CD8-positive, alpha-beta memory T cell (primary cell): ENCODE measurements at regions not wholly inside any gene's neighbourhood (a gene's known extent, or its start where the extent isn't known, plus 50 kb on each side); places are given as distances from the start of the nearest gene placed in this dataset.
"Not testable (repeated sequence)": the region's sequence is repeated elsewhere in the genome, so short reads cannot be mapped to it uniquely, and the experiment has no call there.

Experiments used
- CTCF ChIA-PET: fragments of 350-600 bp; sonication (Branson Sonifier 250); formaldehyde crosslinking; loops from one replicate; lab custom pipeline; 2021; ENCODE audit warnings: antibody characterized with exemption; lab: Charles Lee
- POLR2A ChIA-PET: fragments of 350-600 bp; sonication (Branson Sonifier 250); formaldehyde crosslinking; loops from one replicate; lab custom pipeline; 2021; ENCODE audit warnings: antibody characterized with exemption; lab: Charles Lee
- DNase-seq, 5 donors: peaks; one replicate each; pipeline versions ENCODE4 v3.0.0 to v3.0.0-alpha.2; 2020 to 2022; ENCODE audit warnings: mixed read lengths in 1 of 5
- H3K27ac ChIP-seq: one replicate; pipeline ENCODE4 v1.7.0; 2013; ENCODE audit warnings: low read depth, mild to moderate bottlenecking, low read length, moderate library complexity
- H3K27me3 ChIP-seq: 2 replicates; pipeline ENCODE4 v1.7.0; 2013; ENCODE audit warnings: low read length, mild to moderate bottlenecking; ENCODE audit not compliant: insufficient read depth, poor library complexity, severe bottlenecking
- H3K36me3 ChIP-seq: 2 replicates; pipeline ENCODE4 v1.7.0; 2013; ENCODE audit warnings: mild to moderate bottlenecking, low read length, moderate library complexity; ENCODE audit not compliant: insufficient read depth
- H3K4me1 ChIP-seq: 2 replicates; pipeline ENCODE4 v1.7.0; 2013; ENCODE audit warnings: mild to moderate bottlenecking, low read length, moderate library complexity; ENCODE audit not compliant: insufficient read depth
- H3K4me3 ChIP-seq: 2 replicates; pipeline ENCODE4 v1.7.0; 2013; ENCODE audit warnings: mild to moderate bottlenecking, low read length
- H3K9me3 ChIP-seq: 2 replicates; pipeline ENCODE4 v1.7.0; 2013; ENCODE audit warnings: mild to moderate bottlenecking, low read length
- H3K27ac Mint-ChIP-seq, 8 donors: one replicate each; pipeline ENCODE4 v1.8.0; 2020 to 2021; ENCODE audit warnings: mixed read lengths in 8 of 8, mild to moderate bottlenecking in 6 of 8, inconsistent platforms in 3 of 8, moderate library complexity in 3 of 8
- H3K27me3 Mint-ChIP-seq, 2 donors: one replicate each; pipeline ENCODE4 v1.8.0; 2020 to 2021; ENCODE audit warnings: mixed read lengths in 2 of 2, mild to moderate bottlenecking in 1 of 2, moderate library complexity in 1 of 2
- H3K36me3 Mint-ChIP-seq, 3 donors: one replicate each; pipeline ENCODE4 v1.8.0; 2020 to 2021; ENCODE audit warnings: mixed read lengths in 3 of 3, inconsistent platforms in 1 of 3, mild to moderate bottlenecking in 1 of 3
- H3K4me1 Mint-ChIP-seq, 3 donors: one replicate each; pipeline ENCODE4 v1.8.0; 2020 to 2021; ENCODE audit warnings: mixed read lengths in 3 of 3, inconsistent platforms in 1 of 3, mild to moderate bottlenecking in 1 of 3
- H3K4me3 Mint-ChIP-seq, 7 donors: one replicate each; pipeline ENCODE4 v1.8.0; 2020 to 2021; ENCODE audit warnings: mixed read lengths in 7 of 7, mild to moderate bottlenecking in 6 of 7, moderate library complexity in 4 of 7, inconsistent platforms in 2 of 7
- H3K9me3 Mint-ChIP-seq, 5 donors: one replicate each; pipeline ENCODE4 v1.8.0; 2020 to 2022; ENCODE audit warnings: mixed read lengths in 5 of 5, mild to moderate bottlenecking in 3 of 5, moderate library complexity in 2 of 5, inconsistent platforms in 1 of 5

- peaks cover 0 to 7% (median 4%) of the 10 kb centered on the region in 5 donors for H3K9me3 Mint-ChIP-seq
- H3K4me1 ChIP-seq, result no peaks in the 10 kb centered on the region
- H3K4me1 Mint-ChIP-seq, result no peaks in the 10 kb centered on the region
- no peak overlapping the region for H3K4me3 Mint-ChIP-seq
- CTCF ChIA-PET, result interaction anchor here (1.6 kb wide), 1 partner anchor 10 kb away, joined by 5 read pairs; no protein-coding TSS in a partner anchor
- POLR2A ChIA-PET, result no interaction called here
- no peak overlapping the region for H3K4me3 ChIP-seq
- H3K9me3 ChIP-seq, result no peaks in the 10 kb centered on the region
- H3K36me3 ChIP-seq, result no peaks in the 10 kb centered on the region
- no peak overlapping the region for H3K27ac Mint-ChIP-seq
- H3K27me3 Mint-ChIP-seq, result no peaks in the 10 kb centered on the region
- H3K27me3 ChIP-seq, result no peaks in the 10 kb centered on the region
- H3K36me3 Mint-ChIP-seq, result no peaks in the 10 kb centered on the region
- no peak overlapping the region for H3K27ac ChIP-seq
- DNase-seq, result no peak
Observed at GRCh38 chr13:90055121-90055520, 1292.4 kb upstream of the MIR17HG start.

- POLR2A ChIA-PET, result no interaction called here
- Mint-ChIP-seq H3K4me3 (no peak overlapping the region), H3K4me1 (no peaks in the 10 kb centered on the region), H3K9me3 (peaks cover 0 to 10% (median 4%) of the 10 kb centered on the region in 5 donors), H3K27me3 (no peaks in the 10 kb centered on the region), H3K36me3 (no peaks in the 10 kb centered on the region), H3K27ac (no peak overlapping the region)
- CTCF ChIA-PET, result no interaction called here
- Histone ChIP-seq H3K4me1 (no peaks in the 10 kb centered on the region), H3K36me3 (no peaks in the 10 kb centered on the region), H3K27ac (no peak overlapping the region), H3K9me3 (no peaks in the 10 kb centered on the region), H3K4me3 (no peak overlapping the region), H3K27me3 (no peaks in the 10 kb centered on the region)
- DNase-seq, result no peak
Observed at GRCh38 chr13:90055760-90056159, 1291.7 kb upstream of the MIR17HG start.

GRCh38 chr13:90064226-90064625 lies 1283.3 kb upstream of the MIR17HG start:
- DNase-seq, H3K36me3 ChIP-seq, H3K27me3 ChIP-seq, H3K4me3 ChIP-seq, H3K4me1 ChIP-seq, H3K27me3 Mint-ChIP-seq, H3K27ac Mint-ChIP-seq, H3K4me1 Mint-ChIP-seq, H3K4me3 Mint-ChIP-seq, H3K36me3 Mint-ChIP-seq, POLR2A ChIA-PET, H3K9me3 ChIP-seq, H3K27ac ChIP-seq: not testable (repeated sequence)
- H3K9me3 Mint-ChIP-seq, result peaks cover 0 to 19% (median 8%) of the 10 kb centered on the region in 5 donors
- CTCF ChIA-PET, result interaction anchor here (1.4 kb wide), 1 partner anchor 10 kb away, joined by 5 read pairs; no protein-coding TSS in a partner anchor

- Histone ChIP-seq H3K4me1 (no peaks in the 10 kb centered on the region), H3K27ac (no peak overlapping the region), H3K27me3 (no peaks in the 10 kb centered on the region), H3K36me3 (no peaks in the 10 kb centered on the region), H3K4me3 (no peak overlapping the region), H3K9me3 (no peaks in the 10 kb centered on the region)
- ChIA-PET POLR2A (no interaction called here), CTCF (no interaction called here)
- H3K9me3 Mint-ChIP-seq, result peaks cover 1 to 13% (median 11%) of the 10 kb centered on the region in 5 donors
- no peaks in the 10 kb centered on the region for H3K27me3 Mint-ChIP-seq
- H3K4me1 Mint-ChIP-seq, result no peaks in the 10 kb centered on the region
- H3K4me3 Mint-ChIP-seq, result no peak overlapping the region
- H3K36me3 Mint-ChIP-seq, result no peaks in the 10 kb centered on the region
- DNase-seq, result no peak
- no peak overlapping the region for H3K27ac Mint-ChIP-seq
Observed at GRCh38 chr13:90068658-90069057, 1278.8 kb upstream of the MIR17HG start.

GRCh38 chr13:90070362-90070761 lies 1277.1 kb upstream of the MIR17HG start:
- Histone ChIP-seq H3K4me1 (no peaks in the 10 kb centered on the region), H3K4me3 (no peak overlapping the region), H3K27me3 (no peaks in the 10 kb centered on the region), H3K9me3 (no peaks in the 10 kb centered on the region), H3K36me3 (no peaks in the 10 kb centered on the region), H3K27ac (no peak overlapping the region)
- no peak overlapping the region for H3K4me3 Mint-ChIP-seq
- ChIA-PET POLR2A (no interaction called here), CTCF (no interaction called here)
- H3K36me3 Mint-ChIP-seq, result no peaks in the 10 kb centered on the region
- H3K9me3 Mint-ChIP-seq, result peaks cover 1 to 19% (median 7%) of the 10 kb centered on the region in 5 donors
- H3K27me3 Mint-ChIP-seq, result no peaks in the 10 kb centered on the region
- no peak overlapping the region for H3K27ac Mint-ChIP-seq
- no peaks in the 10 kb centered on the region for H3K4me1 Mint-ChIP-seq
- DNase-seq, result no peak

- H3K27ac ChIP-seq, result no peak overlapping the region
- no peaks in the 10 kb centered on the region for H3K4me1 ChIP-seq
- Mint-ChIP-seq H3K27ac (no peak overlapping the region), H3K36me3 (no peaks in the 10 kb centered on the region), H3K27me3 (no peaks in the 10 kb centered on the region), H3K4me1 (no peaks in the 10 kb centered on the region), H3K9me3 (peaks cover 0 to 25% (median 7%) of the 10 kb centered on the region in 5 donors), H3K4me3 (no peak overlapping the region)
- H3K9me3 ChIP-seq, result no peaks in the 10 kb centered on the region
- no peaks in the 10 kb centered on the region for H3K27me3 ChIP-seq
- CTCF ChIA-PET, result no interaction called here
- POLR2A ChIA-PET, result no interaction called here
- DNase-seq, result no peak
- H3K4me3 ChIP-seq, result no peak overlapping the region
- no peaks in the 10 kb centered on the region for H3K36me3 ChIP-seq
Observed at GRCh38 chr13:90070837-90071525, 1276.5 kb upstream of the MIR17HG start.

- Mint-ChIP-seq H3K4me1 (no peaks in the 10 kb centered on the region), H3K4me3 (no peak overlapping the region), H3K36me3 (no peaks in the 10 kb centered on the region), H3K9me3 (peaks cover 0 to 35% (median 17%) of the 10 kb centered on the region in 5 donors), H3K27ac (no peak overlapping the region), H3K27me3 (no peaks in the 10 kb centered on the region)
- CTCF ChIA-PET, result no interaction called here
- H3K4me3 ChIP-seq, result no peak overlapping the region
- H3K27ac ChIP-seq, result no peak overlapping the region
- H3K36me3 ChIP-seq, result no peaks in the 10 kb centered on the region
- H3K27me3 ChIP-seq, result no peaks in the 10 kb centered on the region
- DNase-seq, result no peak
- H3K9me3 ChIP-seq, result no peaks in the 10 kb centered on the region
- H3K4me1 ChIP-seq, result no peaks in the 10 kb centered on the region
- POLR2A ChIA-PET, result no interaction called here
Observed at GRCh38 chr13:90084684-90085290, 1262.7 kb upstream of the MIR17HG start.

GRCh38 chr13:90089051-90089450 lies 1258.4 kb upstream of the MIR17HG start:
- H3K4me1 Mint-ChIP-seq, result no peaks in the 10 kb centered on the region
- no peaks in the 10 kb centered on the region for H3K27me3 Mint-ChIP-seq
- H3K27me3 ChIP-seq, result no peaks in the 10 kb centered on the region
- H3K4me3 ChIP-seq, result no peak overlapping the region
- ChIA-PET POLR2A (no interaction called here), CTCF (no interaction called here)
- H3K36me3 ChIP-seq, result no peaks in the 10 kb centered on the region
- no peak overlapping the region for H3K4me3 Mint-ChIP-seq
- no peak for DNase-seq
- no peak overlapping the region for H3K27ac ChIP-seq
- no peak overlapping the region for H3K27ac Mint-ChIP-seq
- peaks cover 4 to 42% (median 23%) of the 10 kb centered on the region in 5 donors for H3K9me3 Mint-ChIP-seq
- no peaks in the 10 kb centered on the region for H3K9me3 ChIP-seq
- H3K4me1 ChIP-seq, result no peaks in the 10 kb centered on the region
- no peaks in the 10 kb centered on the region for H3K36me3 Mint-ChIP-seq
